ENCODE measurements at regions not wholly inside any gene's neighbourhood (a gene's known extent, or its start where the extent isn't known, plus 50 kb on each side); places are given as distances from the start of the nearest gene placed in this dataset.

- Histone ChIP-seq H3K79me1 (ENCODE audit: insufficient read depth, low read depth, low read length, poor library complexity, severe bottlenecking) (no peaks in the 10 kb centered on the region), H3K9ac (ENCODE audit: extremely low read depth, insufficient read length, low read length) (no peak overlapping the region), H3K4me2 (ENCODE audit: insufficient read depth, insufficient read length, low read length) (no peak overlapping the region), H3K18ac (ENCODE audit: insufficient read length, low read depth, low read length) (no peak overlapping the region), H4K20me1 (ENCODE audit: control insufficient read depth, insufficient read depth, insufficient read length) (no peaks in the 10 kb centered on the region), H3K9me3 (ENCODE audit: control insufficient read depth, low read depth, low read length) (no peaks in the 10 kb centered on the region), H2BK12ac (ENCODE audit: insufficient read length, low read depth, low read length) (no peak overlapping the region), H3K79me2 (ENCODE audit: insufficient read depth, low read length) (no peaks in the 10 kb centered on the region), H2AK5ac (ENCODE audit: insufficient read length, low read length) (no peak overlapping the region), H2BK20ac (ENCODE audit: low read depth, low read length, poor library complexity, severe bottlenecking) (no peak overlapping the region), H2AFZ (ENCODE audit: low read length) (no peak overlapping the region), H2BK5ac (ENCODE audit: insufficient read length, low read length) (no peak overlapping the region), H3K27me3 (ENCODE audit: insufficient read depth, low read length) (no peaks in the 10 kb centered on the region), H4K5ac (ENCODE audit: insufficient read length, low read depth, low read length) (no peak overlapping the region), H2BK120ac (ENCODE audit: low read depth, low read length, poor library complexity, severe bottlenecking) (no peak overlapping the region), H3K14ac (ENCODE audit: insufficient read depth, low read length) (no peak overlapping the region), H4K91ac (ENCODE audit: insufficient read length, low read depth, low read length) (no peak overlapping the region), H3K27ac (ENCODE audit: insufficient read length, low read depth, low read length) (no peak overlapping the region), H3K4me1 (ENCODE audit: insufficient read depth, low read length) (no peaks in the 10 kb centered on the region), H4K8ac (replicated peaks; ENCODE audit: insufficient read length, low read depth, low read length) (no peak overlapping the region), H3K23ac (ENCODE audit: insufficient read length, low read depth, low read length) (no peak overlapping the region), H3K4ac (ENCODE audit: low read depth, low read length) (no peak overlapping the region), H3K56ac (ENCODE audit: insufficient read length, low read depth, low read length) (no peak overlapping the region), H2BK15ac (ENCODE audit: low read depth, low read length) (no peak overlapping the region), H3T11ph (ENCODE audit: low read length) (no peak overlapping the region), H3K23me2 (ENCODE audit: insufficient read length, low read depth, low read length, poor library complexity, severe bottlenecking) (no peaks in the 10 kb centered on the region)
- Mint-ChIP-seq H3K27ac (no peak overlapping the region), H3K4me1 (no peaks in the 10 kb centered on the region), H3K36me3 (ENCODE audit: insufficient read depth in 1 of 3, low read depth in 3 of 3) (no peaks in the 10 kb centered on the region), H3K9me3 (no peaks in the 10 kb centered on the region), H3K27me3 (ENCODE audit: low read depth) (peaks cover 3% of the 10 kb centered on the region), H3K4me3 (no peak overlapping the region)
- DNase-seq, result no peak
- WGBS (ENCODE audit: extremely low coverage, insufficient read length, low lambda C conversion rate), result no CpG with 5 or more reads among the region's 1 CpG
- no peak for TF ChIP-seq CTCF (conservative IDR thresholded peaks at IDR 0.05)
Measured at GRCh38 chr2:133865141-133865540, 296.9 kb upstream of the NCKAP5 start.
